ENCODE measurements at regions not wholly inside any gene's neighbourhood (a gene's known extent, or its start where the extent isn't known, plus 50 kb on each side); places are given as distances from the start of the nearest gene placed in this dataset.
A peak's percentile ranks its signal among the peaks of the same experiment; 100 is the strongest.

DNA sequence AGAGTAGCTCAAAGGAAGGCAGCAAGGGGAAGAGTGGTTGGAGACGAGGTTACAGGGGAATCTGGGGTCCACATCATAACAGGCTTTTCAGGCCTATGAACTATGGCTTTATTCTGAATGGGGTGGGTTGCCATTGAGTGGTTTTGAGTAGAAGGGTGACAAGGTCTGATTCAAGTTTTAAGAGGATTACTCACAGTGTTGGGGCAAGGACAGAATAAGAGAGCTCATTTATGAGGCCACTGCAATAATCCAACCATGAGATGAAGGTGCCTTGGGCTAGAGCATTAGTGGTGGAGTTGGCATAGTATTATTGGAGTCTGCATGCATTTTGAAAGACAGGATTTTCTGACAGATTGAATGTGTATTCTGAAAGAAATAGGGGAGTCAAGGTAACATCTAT, 315.9 kb downstream of the RNF144A start:
- Histone ChIP-seq H3K4me3 (ENCODE audit: low read depth, low read length) (no peak overlapping the region), H4K12ac (ENCODE audit: low read depth, low read length) (no peak overlapping the region), H3K18ac (ENCODE audit: low read length) (no peak overlapping the region), H3K36me3 (ENCODE audit: control insufficient read depth in 1 of 2, insufficient read depth in 2 of 2, low read length in 2 of 2) (no peaks in the 10 kb centered on the region), H2BK12ac (ENCODE audit: low read length) (no peak overlapping the region), H3K79me2 (ENCODE audit: control insufficient read depth, insufficient read depth, low read length, poor library complexity) (no peaks in the 10 kb centered on the region), H3K9ac (ENCODE audit: low read length) (no peak overlapping the region), H3K27me3 (ENCODE audit: insufficient read depth, low read length) (no peaks in the 10 kb centered on the region), H2AK5ac (ENCODE audit: low read length) (no peak overlapping the region), H3K79me1 (ENCODE audit: low read length) (no peaks in the 10 kb centered on the region), H2BK5ac (ENCODE audit: low read depth, low read length, poor library complexity) (no peak overlapping the region), H4K8ac (ENCODE audit: low read depth, low read length) (no peak overlapping the region), H3K4me2 (ENCODE audit: low read length) (no peak overlapping the region), H3K4ac (ENCODE audit: low read depth, low read length) (no peak overlapping the region), H2BK120ac (ENCODE audit: insufficient read depth, low read length, poor library complexity) (no peak overlapping the region), H3K23ac (ENCODE audit: low read length) (no peak overlapping the region), H3K27ac (ENCODE audit: low read depth, low read length) (no peak overlapping the region), H2AFZ (ENCODE audit: insufficient read depth, low read length, poor library complexity) (no peak overlapping the region), H3K4me1 (ENCODE audit: control insufficient read depth in 1 of 2, insufficient read depth in 2 of 2, low read length in 2 of 2) (no peaks in the 10 kb centered on the region), H4K91ac (ENCODE audit: low read depth, low read length) (no peak overlapping the region), H3K14ac (ENCODE audit: low read length) (no peak overlapping the region), H3K9me3 (ENCODE audit: insufficient read depth, low read depth, low read length) (no peaks in the 10 kb centered on the region)
- no CpG with 5 or more reads among the region's 1 CpG for WGBS (ENCODE audit: extremely low coverage, insufficient coverage, insufficient read length)
- DNase-seq = no peak

DNA sequence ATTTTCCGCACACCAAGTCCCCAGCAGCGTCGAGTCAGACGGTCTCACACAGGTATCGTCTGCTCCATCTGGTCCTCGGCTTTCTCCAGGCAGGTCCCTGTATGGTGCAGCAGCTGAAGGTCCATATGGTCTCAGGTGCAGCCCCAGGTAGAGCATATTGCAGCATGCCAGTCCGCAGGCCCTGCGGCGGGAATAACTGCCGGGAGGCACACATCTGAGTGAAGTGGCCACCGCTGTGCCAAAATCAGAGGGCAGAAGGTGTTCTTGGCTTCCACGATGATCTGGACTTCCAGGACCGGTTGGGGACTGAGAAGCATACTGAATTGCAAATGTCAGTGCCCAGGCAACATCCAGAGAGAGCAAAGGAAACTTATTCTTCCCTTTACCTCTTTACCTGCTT, 320.3 kb downstream of the RNF144A start:
- no peak for DNase-seq
- no peak overlapping the region for H3K18ac ChIP-seq (ENCODE audit: low read length)
- no peak overlapping the region for H3K4me3 ChIP-seq (ENCODE audit: low read depth, low read length)
- H2BK12ac ChIP-seq (ENCODE audit: low read length) = no peak overlapping the region
- H3K23ac ChIP-seq (ENCODE audit: low read length) = no peak overlapping the region
- no peak overlapping the region for H4K8ac ChIP-seq (ENCODE audit: low read depth, low read length)
- H2AFZ ChIP-seq (ENCODE audit: insufficient read depth, low read length, poor library complexity) = no peak overlapping the region
- no peak overlapping the region for H4K12ac ChIP-seq (ENCODE audit: low read depth, low read length)
- H2AK5ac ChIP-seq (ENCODE audit: low read length) = no peak overlapping the region
- H3K4me1 ChIP-seq (ENCODE audit: control insufficient read depth in 1 of 2, insufficient read depth in 2 of 2, low read length in 2 of 2) = no peaks in the 10 kb centered on the region
- no peak overlapping the region for H3K9ac ChIP-seq (ENCODE audit: low read length)
- H3K36me3 ChIP-seq (ENCODE audit: control insufficient read depth in 1 of 2, insufficient read depth in 2 of 2, low read length in 2 of 2) = no peaks in the 10 kb centered on the region
- H3K14ac ChIP-seq (ENCODE audit: low read length) = no peak overlapping the region
- no peak overlapping the region for H4K91ac ChIP-seq (ENCODE audit: low read depth, low read length)
- no peak overlapping the region for H3K4me2 ChIP-seq (ENCODE audit: low read length)
- no peaks in the 10 kb centered on the region for H3K79me2 ChIP-seq (ENCODE audit: control insufficient read depth, insufficient read depth, low read length, poor library complexity)
- H3K4ac ChIP-seq (ENCODE audit: low read depth, low read length) = no peak overlapping the region
- no peak overlapping the region for H3K27ac ChIP-seq (ENCODE audit: low read depth, low read length)
- no peaks in the 10 kb centered on the region for H3K27me3 ChIP-seq (ENCODE audit: insufficient read depth, low read length)
- no CpG with 5 or more reads among the region's 13 CpGs for WGBS (ENCODE audit: extremely low coverage, insufficient coverage, insufficient read length)
- no peak overlapping the region for H2BK120ac ChIP-seq (ENCODE audit: insufficient read depth, low read length, poor library complexity)
- H3K79me1 ChIP-seq (ENCODE audit: low read length) = no peaks in the 10 kb centered on the region
- no peak overlapping the region for H2BK5ac ChIP-seq (ENCODE audit: low read depth, low read length, poor library complexity)
- H3K9me3 ChIP-seq (ENCODE audit: insufficient read depth, low read depth, low read length) = no peaks in the 10 kb centered on the region

DNA sequence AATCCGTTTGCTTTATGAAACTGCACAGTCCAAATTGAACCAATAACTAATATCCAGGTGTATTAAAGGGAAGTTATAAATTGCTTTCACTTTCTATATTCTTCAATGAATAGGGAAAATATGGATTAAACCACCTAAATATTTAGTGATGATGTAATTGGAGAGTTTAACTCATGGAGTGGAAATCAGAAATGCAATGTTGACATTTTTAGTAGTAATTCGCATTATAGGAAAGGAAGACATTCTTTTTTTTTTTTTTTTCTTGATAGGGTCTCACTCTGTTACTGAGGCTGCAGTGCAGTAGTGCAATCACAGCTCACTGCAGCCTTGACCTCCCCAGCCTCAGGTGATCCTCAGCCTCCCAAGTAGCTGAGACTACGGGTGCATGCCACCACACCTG, 321.9 kb downstream of the RNF144A start:
- Histone ChIP-seq H3K79me2 (ENCODE audit: control insufficient read depth, insufficient read depth, low read length, poor library complexity) (no peaks in the 10 kb centered on the region), H3K36me3 (ENCODE audit: control insufficient read depth in 1 of 2, insufficient read depth in 2 of 2, low read length in 2 of 2) (no peaks in the 10 kb centered on the region), H3K9ac (ENCODE audit: low read length) (no peak overlapping the region), H2AK5ac (ENCODE audit: low read length) (no peak overlapping the region), H4K91ac (ENCODE audit: low read depth, low read length) (no peak overlapping the region), H3K4me3 (ENCODE audit: low read depth, low read length) (no peak overlapping the region), H3K79me1 (ENCODE audit: low read length) (no peaks in the 10 kb centered on the region), H3K9me3 (ENCODE audit: insufficient read depth, low read depth, low read length) (no peaks in the 10 kb centered on the region), H3K27ac (ENCODE audit: low read depth, low read length) (no peak overlapping the region), H3K4ac (ENCODE audit: low read depth, low read length) (no peak overlapping the region), H3K4me2 (ENCODE audit: low read length) (no peak overlapping the region), H2BK5ac (ENCODE audit: low read depth, low read length, poor library complexity) (no peak overlapping the region), H4K8ac (ENCODE audit: low read depth, low read length) (no peak overlapping the region), H3K18ac (ENCODE audit: low read length) (no peak overlapping the region), H3K23ac (ENCODE audit: low read length) (peak overlapping the region; percentile 8), H2AFZ (ENCODE audit: insufficient read depth, low read length, poor library complexity) (no peak overlapping the region), H2BK120ac (ENCODE audit: insufficient read depth, low read length, poor library complexity) (no peak overlapping the region), H2BK12ac (ENCODE audit: low read length) (no peak overlapping the region), H3K4me1 (ENCODE audit: control insufficient read depth in 1 of 2, insufficient read depth in 2 of 2, low read length in 2 of 2) (no peaks in the 10 kb centered on the region), H4K12ac (ENCODE audit: low read depth, low read length) (no peak overlapping the region), H3K27me3 (ENCODE audit: insufficient read depth, low read length) (no peaks in the 10 kb centered on the region), H3K14ac (ENCODE audit: low read length) (no peak overlapping the region)
- no CpG with 5 or more reads among the region's 3 CpGs for WGBS (ENCODE audit: extremely low coverage, insufficient coverage, insufficient read length)
- no peak for DNase-seq

DNA sequence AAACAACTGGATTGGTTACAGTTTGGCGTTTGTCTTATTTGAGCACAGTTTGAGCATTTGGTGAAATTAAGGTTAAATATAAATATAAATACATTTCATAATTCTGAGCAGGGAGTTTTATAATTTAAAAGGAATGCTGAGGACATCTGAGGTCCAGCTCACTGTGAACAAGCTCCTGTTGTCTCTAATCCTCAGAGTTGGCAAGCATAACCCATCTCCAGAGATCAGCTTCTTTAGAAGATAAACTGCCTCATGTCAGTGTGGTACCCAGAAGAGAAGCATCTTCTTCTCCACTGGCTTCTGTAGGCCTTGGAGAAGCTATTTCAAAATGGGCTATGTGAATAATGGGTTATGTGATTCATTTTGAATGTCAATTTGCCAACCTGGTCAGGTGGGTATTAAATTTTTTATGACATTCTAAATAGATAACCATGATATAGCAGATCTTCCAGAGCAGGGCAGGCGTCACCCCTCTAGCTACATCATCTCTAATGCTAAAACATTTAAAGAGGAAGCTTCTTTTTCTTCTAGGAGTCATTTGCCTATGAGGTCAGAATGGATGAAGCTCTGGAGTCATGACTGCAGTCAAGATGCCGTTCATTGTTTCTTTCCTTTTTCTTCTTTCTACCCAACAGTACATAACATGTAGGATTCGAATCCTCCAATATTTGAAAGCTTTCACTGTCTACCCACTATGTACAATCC, 324.0 kb downstream of the RNF144A start:
- Histone ChIP-seq H3K18ac (ENCODE audit: low read length) (no peak overlapping the region), H3K9ac (ENCODE audit: low read length) (no peak overlapping the region), H3K14ac (ENCODE audit: low read length) (no peak overlapping the region), H3K27ac (ENCODE audit: low read depth, low read length) (no peak overlapping the region), H2BK5ac (ENCODE audit: low read depth, low read length, poor library complexity) (no peak overlapping the region), H2AK5ac (ENCODE audit: low read length) (no peak overlapping the region), H3K79me2 (ENCODE audit: control insufficient read depth, insufficient read depth, low read length, poor library complexity) (no peaks in the 10 kb centered on the region), H3K4me1 (ENCODE audit: control insufficient read depth in 1 of 2, insufficient read depth in 2 of 2, low read length in 2 of 2) (no peaks in the 10 kb centered on the region), H3K36me3 (ENCODE audit: control insufficient read depth in 1 of 2, insufficient read depth in 2 of 2, low read length in 2 of 2) (no peaks in the 10 kb centered on the region), H2BK12ac (ENCODE audit: low read length) (no peak overlapping the region), H4K12ac (ENCODE audit: low read depth, low read length) (no peak overlapping the region), H4K91ac (ENCODE audit: low read depth, low read length) (no peak overlapping the region), H2AFZ (ENCODE audit: insufficient read depth, low read length, poor library complexity) (no peak overlapping the region), H4K8ac (ENCODE audit: low read depth, low read length) (no peak overlapping the region), H3K27me3 (ENCODE audit: insufficient read depth, low read length) (no peaks in the 10 kb centered on the region), H3K4me3 (ENCODE audit: low read depth, low read length) (no peak overlapping the region), H3K4me2 (ENCODE audit: low read length) (no peak overlapping the region), H3K23ac (ENCODE audit: low read length) (no peak overlapping the region), H3K4ac (ENCODE audit: low read depth, low read length) (no peak overlapping the region), H2BK120ac (ENCODE audit: insufficient read depth, low read length, poor library complexity) (no peak overlapping the region), H3K9me3 (ENCODE audit: insufficient read depth, low read depth, low read length) (no peaks in the 10 kb centered on the region), H3K79me1 (ENCODE audit: low read length) (no peaks in the 10 kb centered on the region)
- no CpG with 5 or more reads among the region's 4 CpGs for WGBS (ENCODE audit: extremely low coverage, insufficient coverage, insufficient read length)
- no peak for DNase-seq

Data from trophoblast cell (in vitro differentiated cells and primary cell).